ENCODE measurements at regions not wholly inside any gene's neighbourhood (a gene's known extent, or its start where the extent isn't known, plus 50 kb on each side); places are given as distances from the start of the nearest gene placed in this dataset.

DNA sequence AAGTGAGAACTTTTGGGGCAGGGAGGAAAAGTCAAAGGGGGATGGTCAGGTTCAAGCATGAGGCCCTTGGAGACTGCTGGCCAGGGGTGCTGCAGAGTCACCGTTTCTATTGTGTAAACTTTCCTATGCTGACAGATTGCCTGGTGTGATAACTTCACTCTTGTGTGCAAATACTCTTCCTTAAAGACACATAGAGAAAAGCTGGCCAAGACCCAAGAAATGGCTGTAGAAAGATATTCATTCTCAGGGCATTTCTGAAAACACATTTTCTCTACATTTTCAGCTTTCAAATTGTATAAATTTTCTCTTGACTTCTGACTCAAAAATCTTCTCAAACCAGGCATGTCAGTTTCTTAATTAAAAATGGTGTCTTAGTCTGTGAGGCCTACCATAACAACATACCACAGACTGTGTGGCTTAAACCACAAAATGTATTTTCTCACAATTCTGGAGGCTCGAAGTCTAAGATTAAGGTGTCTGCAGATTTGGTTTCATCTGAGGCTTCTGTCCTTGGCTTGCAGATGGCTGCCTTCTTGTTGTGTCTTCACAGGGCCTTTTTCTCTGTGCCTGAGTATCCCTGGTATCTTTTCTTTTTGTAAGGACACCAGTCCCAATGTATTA is 304.5 kb downstream of the KCNRG start:
- intact Hi-C loops (cut with DNase I; ENCODE audit: low total_unique reads): no loop called here
- 18 to 46% (median 22%) methylated on average over 2 of the region's 2 CpGs for WGBS, 5 donors
- H3K4me3 ChIP-seq: no peak overlapping the region
- H3K27me3 ChIP-seq (replicated peaks in 1 of 7): no peaks in the 10 kb centered on the region
- peak overlapping the region in 5 of 8 donors; percentile 28 to 64 (median 38) for H3K27ac ChIP-seq
- H3K36me3 ChIP-seq: no peaks in the 10 kb centered on the region
- no peak for DNase-seq
- no peak for TF ChIP-seq POLR2AphosphoS5 (IDR thresholded peaks at IDR 0.05)
- TF ChIP-seq, protein P1, sequence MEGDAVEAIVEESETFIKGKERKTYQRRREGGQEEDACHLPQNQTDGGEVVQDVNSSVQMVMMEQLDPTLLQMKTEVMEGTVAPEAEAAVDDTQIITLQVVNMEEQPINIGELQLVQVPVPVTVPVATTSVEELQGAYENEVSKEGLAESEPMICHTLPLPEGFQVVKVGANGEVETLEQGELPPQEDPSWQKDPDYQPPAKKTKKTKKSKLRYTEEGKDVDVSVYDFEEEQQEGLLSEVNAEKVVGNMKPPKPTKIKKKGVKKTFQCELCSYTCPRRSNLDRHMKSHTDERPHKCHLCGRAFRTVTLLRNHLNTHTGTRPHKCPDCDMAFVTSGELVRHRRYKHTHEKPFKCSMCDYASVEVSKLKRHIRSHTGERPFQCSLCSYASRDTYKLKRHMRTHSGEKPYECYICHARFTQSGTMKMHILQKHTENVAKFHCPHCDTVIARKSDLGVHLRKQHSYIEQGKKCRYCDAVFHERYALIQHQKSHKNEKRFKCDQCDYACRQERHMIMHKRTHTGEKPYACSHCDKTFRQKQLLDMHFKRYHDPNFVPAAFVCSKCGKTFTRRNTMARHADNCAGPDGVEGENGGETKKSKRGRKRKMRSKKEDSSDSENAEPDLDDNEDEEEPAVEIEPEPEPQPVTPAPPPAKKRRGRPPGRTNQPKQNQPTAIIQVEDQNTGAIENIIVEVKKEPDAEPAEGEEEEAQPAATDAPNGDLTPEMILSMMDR (IDR thresholded peaks at IDR 0.05 in 8 of 11, conservative IDR thresholded peaks at IDR 0.05 in 3 of 11): no peak
- TF ChIP-seq POLR2A (IDR thresholded peaks at IDR 0.05): no peak
- peaks cover 0 to 9% (median 0%) of the 10 kb centered on the region in 8 donors for H3K9me3 ChIP-seq
- peaks cover 0 to 26% (median 9%) of the 10 kb centered on the region in 6 donors for H3K4me1 ChIP-seq

DNA sequence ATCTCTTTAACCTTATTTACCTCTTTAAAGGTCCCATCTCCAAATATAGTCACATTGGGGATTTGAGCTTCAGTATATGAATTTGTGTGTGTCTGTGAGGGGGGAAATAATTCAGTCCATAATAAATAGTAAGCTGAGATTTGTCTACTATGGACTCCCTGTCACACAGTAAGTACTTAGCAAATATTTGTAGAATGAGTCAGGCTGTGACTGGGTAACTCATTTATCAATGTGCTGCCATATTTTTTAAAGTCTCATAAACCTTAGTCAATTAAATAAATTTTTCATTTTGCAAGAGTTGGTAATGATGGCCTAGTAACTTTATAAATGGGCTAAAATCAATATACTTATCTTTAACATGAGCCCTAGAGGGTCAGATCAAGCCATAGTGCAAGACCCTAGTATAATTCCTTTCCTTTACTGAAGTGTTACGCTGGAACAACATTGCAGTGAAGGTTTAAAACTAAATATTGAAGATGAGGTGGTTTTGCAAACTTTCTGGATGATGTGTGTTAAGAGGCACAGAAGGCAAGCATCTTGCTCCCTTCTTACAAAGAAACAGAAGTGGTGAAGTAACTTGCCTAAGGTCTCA is 305.1 kb downstream of the KCNRG start:
- no peak for DNase-seq
- no peaks in the 10 kb centered on the region for H3K27me3 ChIP-seq (replicated peaks in 1 of 7)
- H3K9me3 ChIP-seq: peaks cover 0 to 9% (median 0%) of the 10 kb centered on the region in 8 donors
- H3K4me3 ChIP-seq: no peak overlapping the region
- TF ChIP-seq POLR2A (IDR thresholded peaks at IDR 0.05) (no peak), POLR2AphosphoS5 (IDR thresholded peaks at IDR 0.05) (no peak)
- TF ChIP-seq, protein P1 (IDR thresholded peaks at IDR 0.05 in 8 of 11, conservative IDR thresholded peaks at IDR 0.05 in 3 of 11): no peak
- WGBS, 5 donors: 0 to 2% (median 0%) methylated on average over 1 of the region's 1 CpG
- H3K4me1 ChIP-seq: peaks cover 0 to 26% (median 9%) of the 10 kb centered on the region in 6 donors
- no peaks in the 10 kb centered on the region for H3K36me3 ChIP-seq
- H3K27ac ChIP-seq: peak overlapping the region in 5 of 8 donors; percentile 28 to 64 (median 38)
- intact Hi-C loops (cut with DNase I; ENCODE audit: low total_unique reads): no loop called here

DNA sequence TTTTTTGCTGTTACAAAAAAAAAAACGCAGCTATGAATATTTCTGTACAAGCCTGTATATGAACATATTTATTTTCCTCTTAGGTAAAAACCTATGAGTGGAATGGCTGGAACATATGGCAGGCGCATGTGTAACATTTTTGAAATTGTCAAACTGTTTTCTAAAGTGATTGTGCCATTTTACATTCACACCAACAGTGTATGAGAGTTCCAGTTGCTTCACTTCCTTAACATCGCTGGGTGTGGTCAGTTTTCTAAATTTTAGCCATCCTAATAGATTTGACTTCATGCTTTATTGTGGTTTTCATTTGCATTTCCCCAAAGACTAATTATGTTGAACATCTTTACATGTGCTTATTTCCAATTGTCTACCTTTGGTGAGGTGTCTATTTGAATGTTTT is 306.8 kb downstream of the KCNRG start:
- H3K4me1 ChIP-seq: peaks cover 0 to 26% (median 9%) of the 10 kb centered on the region in 6 donors
- intact Hi-C loops (cut with DNase I; ENCODE audit: low total_unique reads): no loop called here
- WGBS, 5 donors: 56 to 79% (median 62%) methylated on average over 3 of the region's 3 CpGs
- peaks cover 0 to 9% (median 0%) of the 10 kb centered on the region in 8 donors for H3K9me3 ChIP-seq
- H3K27ac ChIP-seq: peak overlapping the region in 2 of 8 donors; percentile 6 to 17
- no peak overlapping the region for H3K4me3 ChIP-seq
- H3K27me3 ChIP-seq (replicated peaks in 1 of 7): no peaks in the 10 kb centered on the region
- DNase-seq: no peak
- no peaks in the 10 kb centered on the region for H3K36me3 ChIP-seq
- TF ChIP-seq, protein P1 (IDR thresholded peaks at IDR 0.05 in 8 of 11, conservative IDR thresholded peaks at IDR 0.05 in 3 of 11): no peak
- no peak for TF ChIP-seq POLR2AphosphoS5 (IDR thresholded peaks at IDR 0.05)
- TF ChIP-seq POLR2A (IDR thresholded peaks at IDR 0.05): no peak

DNA sequence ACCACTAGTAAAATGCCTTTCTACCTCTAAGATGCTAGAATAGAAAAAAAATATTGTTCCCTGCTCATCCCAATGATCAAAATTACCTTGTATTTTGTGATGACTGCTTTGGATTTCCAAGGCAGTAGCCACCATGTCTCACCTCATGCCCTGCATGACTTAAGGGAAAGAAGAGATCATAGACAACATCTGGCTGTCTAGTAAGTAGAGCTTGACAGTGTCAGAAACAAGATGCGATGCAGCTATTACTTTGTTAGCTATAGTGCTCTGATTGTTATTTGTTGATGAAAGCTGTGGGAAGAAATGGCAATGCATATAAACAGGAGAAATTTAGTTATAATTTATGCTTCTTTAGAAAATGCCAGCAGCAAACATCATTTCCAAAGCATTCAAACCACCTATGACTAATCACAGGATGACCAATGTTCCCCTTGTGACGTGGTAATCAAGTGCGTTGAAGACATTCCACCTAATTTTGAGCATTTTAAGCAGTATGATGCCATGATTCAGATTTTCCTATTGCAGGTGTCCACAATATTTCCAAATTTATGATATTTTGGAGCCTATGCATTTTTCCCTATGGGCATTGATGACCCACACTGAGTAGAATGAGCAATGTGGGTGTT is 308.3 kb downstream of the KCNRG start:
- H3K27ac ChIP-seq: no peak overlapping the region
- DNase-seq: no peak
- H3K36me3 ChIP-seq: no peaks in the 10 kb centered on the region
- intact Hi-C loops (cut with DNase I; ENCODE audit: low total_unique reads): no loop called here
- H3K4me3 ChIP-seq: no peak overlapping the region
- 58 to 97% (median 91%) methylated on average over 3 of the region's 3 CpGs for WGBS, 5 donors
- H3K9me3 ChIP-seq: peaks cover 0 to 9% (median 0%) of the 10 kb centered on the region in 8 donors
- no peaks in the 10 kb centered on the region for H3K27me3 ChIP-seq (replicated peaks in 1 of 7)
- TF ChIP-seq POLR2A (IDR thresholded peaks at IDR 0.05) (no peak), POLR2AphosphoS5 (IDR thresholded peaks at IDR 0.05) (no peak)
- TF ChIP-seq, protein P1 (IDR thresholded peaks at IDR 0.05 in 8 of 11, conservative IDR thresholded peaks at IDR 0.05 in 3 of 11): no peak
- peaks cover 0 to 26% (median 9%) of the 10 kb centered on the region in 6 donors for H3K4me1 ChIP-seq
